ENCODE measurements at regions not wholly inside any gene's neighbourhood (a gene's known extent, or its start where the extent isn't known, plus 50 kb on each side); places are given as distances from the start of the nearest gene placed in this dataset.
"Not testable (repeated sequence)": the region's sequence is repeated elsewhere in the genome, so short reads cannot be mapped to it uniquely, and the experiment has no call there.

- no peak for DNase-seq (ENCODE audit: low read depth in 2 of 2)
Measured at GRCh38 chr2:10223932-10224720, 78.6 kb upstream of the HPCAL1 start.

- DNase-seq (ENCODE audit: low read depth in 2 of 2) = no peak
Measured at GRCh38 chr2:10224734-10225133, 78.0 kb upstream of the HPCAL1 start.

- no peak for DNase-seq (ENCODE audit: low read depth in 2 of 2)
Measured at GRCh38 chr2:10225291-10226037, 77.2 kb upstream of the HPCAL1 start.

GRCh38 chr2:10226038-10226724, 76.5 kb upstream of the HPCAL1 start:
- DNase-seq (ENCODE audit: low read depth in 2 of 2) = no peak

GRCh38 chr2:10228611-10229365, 73.9 kb upstream of the HPCAL1 start:
- no peak for DNase-seq (ENCODE audit: low read depth in 2 of 2)

- no peak for DNase-seq (ENCODE audit: low read depth in 2 of 2)
Measured at GRCh38 chr2:10229462-10230099, 73.1 kb upstream of the HPCAL1 start.

- DNase-seq (ENCODE audit: low read depth in 2 of 2) = no peak
Measured at GRCh38 chr2:10230499-10230898, 72.2 kb upstream of the HPCAL1 start.

GRCh38 chr2:10230921-10231320, 71.8 kb upstream of the HPCAL1 start:
- DNase-seq (ENCODE audit: low read depth in 2 of 2) = not testable (repeated sequence)

GRCh38 chr2:10231551-10232085, 71.1 kb upstream of the HPCAL1 start:
- DNase-seq (ENCODE audit: low read depth in 2 of 2) = no peak

GRCh38 chr2:10232096-10232815, 70.4 kb upstream of the HPCAL1 start:
- no peak for DNase-seq (ENCODE audit: low read depth in 2 of 2)

- DNase-seq (ENCODE audit: low read depth in 2 of 2) = no peak
Measured at GRCh38 chr2:10233131-10234012, 69.3 kb upstream of the HPCAL1 start.

GRCh38 chr2:10234013-10234306, 68.7 kb upstream of the HPCAL1 start:
- no peak for DNase-seq (ENCODE audit: low read depth in 2 of 2)

GRCh38 chr2:10234409-10235094, 68.2 kb upstream of the HPCAL1 start:
- no peak for DNase-seq (ENCODE audit: low read depth in 2 of 2)

GRCh38 chr2:10235099-10235908, 67.4 kb upstream of the HPCAL1 start:
- DNase-seq (ENCODE audit: low read depth in 2 of 2) = no peak

- no peak for DNase-seq (ENCODE audit: low read depth in 2 of 2)
Measured at GRCh38 chr2:10235909-10236550, 66.7 kb upstream of the HPCAL1 start.

- DNase-seq (ENCODE audit: low read depth in 2 of 2) = no peak
Measured at GRCh38 chr2:10236571-10237391, 65.9 kb upstream of the HPCAL1 start.
